ENCODE measurements at regions not wholly inside any gene's neighbourhood (a gene's known extent, or its start where the extent isn't known, plus 50 kb on each side); places are given as distances from the start of the nearest gene placed in this dataset.

GRCh38 chr7:106371629-106372028 lies 86.8 kb upstream of the NAMPT start:
- no peak for TF ChIP-seq CTCF (IDR thresholded peaks at IDR 0.05; ENCODE audit: low read length)
- no peak for TF ChIP-seq EZH2 (IDR thresholded peaks at IDR 0.05; ENCODE audit: borderline replicate concordance, low read length)
